ENCODE measurements at regions not wholly inside any gene's neighbourhood (a gene's known extent, or its start where the extent isn't known, plus 50 kb on each side); places are given as distances from the start of the nearest gene placed in this dataset.
"Not testable (repeated sequence)": the region's sequence is repeated elsewhere in the genome, so short reads cannot be mapped to it uniquely, and the experiment has no call there.

GRCh38 chr13:22916276-22916675 lies 264.5 kb upstream of the SGCG start:
- not testable (repeated sequence) for H3K4me1 Mint-ChIP-seq (ENCODE audit: low read depth); H3K36me3 Mint-ChIP-seq (ENCODE audit: low read depth); H3K4me3 Mint-ChIP-seq; H3K27ac Mint-ChIP-seq; H3K9me3 Mint-ChIP-seq
- peaks cover 28% of the 10 kb centered on the region for H3K27me3 Mint-ChIP-seq (ENCODE audit: low read depth)

GRCh38 chr13:22925881-22926747 lies 254.7 kb upstream of the SGCG start:
- no peaks in the 10 kb centered on the region for H3K9me3 Mint-ChIP-seq
- H3K36me3 Mint-ChIP-seq (ENCODE audit: low read depth), result no peaks in the 10 kb centered on the region
- no peaks in the 10 kb centered on the region for H3K4me1 Mint-ChIP-seq (ENCODE audit: low read depth)
- no peak overlapping the region for H3K27ac Mint-ChIP-seq
- peaks cover 32% of the 10 kb centered on the region for H3K27me3 Mint-ChIP-seq (ENCODE audit: low read depth)
- no peak overlapping the region for H3K4me3 Mint-ChIP-seq

DNA sequence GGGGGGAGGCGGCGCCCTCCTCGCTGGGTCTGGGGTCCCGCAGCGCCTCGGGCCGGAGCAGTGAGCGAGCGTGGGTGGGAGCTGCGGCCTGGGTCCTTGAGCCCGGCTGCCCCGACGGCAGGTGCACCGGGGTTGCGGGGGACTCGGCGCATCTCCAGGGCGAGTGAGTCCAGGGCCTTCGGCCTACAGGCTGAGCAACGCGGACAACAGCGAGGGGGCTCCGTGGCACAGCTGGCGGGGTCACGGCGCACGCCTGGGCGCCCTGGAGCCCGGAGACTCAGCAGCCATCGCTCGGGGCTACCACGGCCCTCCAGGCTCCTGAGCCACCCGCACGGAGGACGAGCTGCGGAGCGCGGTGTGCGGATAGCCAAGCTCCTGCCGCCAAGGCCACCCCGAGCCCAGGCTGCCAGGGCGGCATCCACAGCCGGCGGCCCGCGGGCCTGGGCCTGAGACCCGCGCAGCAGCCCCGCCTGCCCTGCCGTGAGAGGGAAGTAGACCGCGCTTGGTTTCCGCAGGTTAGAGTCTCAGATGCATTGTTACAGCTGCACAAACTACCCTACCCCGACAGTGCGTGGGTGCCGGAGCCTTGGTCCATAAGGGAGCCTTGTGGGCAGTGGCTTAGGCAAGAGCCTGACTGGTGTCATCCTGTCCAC lies 253.9 kb upstream of the SGCG start:
- H3K4me3 Mint-ChIP-seq, result no peak overlapping the region
- H3K27me3 Mint-ChIP-seq (ENCODE audit: low read depth), result peaks cover 32% of the 10 kb centered on the region
- no peak overlapping the region for H3K27ac Mint-ChIP-seq
- no peaks in the 10 kb centered on the region for H3K4me1 Mint-ChIP-seq (ENCODE audit: low read depth)
- no peaks in the 10 kb centered on the region for H3K36me3 Mint-ChIP-seq (ENCODE audit: low read depth)
- no peaks in the 10 kb centered on the region for H3K9me3 Mint-ChIP-seq

DNA sequence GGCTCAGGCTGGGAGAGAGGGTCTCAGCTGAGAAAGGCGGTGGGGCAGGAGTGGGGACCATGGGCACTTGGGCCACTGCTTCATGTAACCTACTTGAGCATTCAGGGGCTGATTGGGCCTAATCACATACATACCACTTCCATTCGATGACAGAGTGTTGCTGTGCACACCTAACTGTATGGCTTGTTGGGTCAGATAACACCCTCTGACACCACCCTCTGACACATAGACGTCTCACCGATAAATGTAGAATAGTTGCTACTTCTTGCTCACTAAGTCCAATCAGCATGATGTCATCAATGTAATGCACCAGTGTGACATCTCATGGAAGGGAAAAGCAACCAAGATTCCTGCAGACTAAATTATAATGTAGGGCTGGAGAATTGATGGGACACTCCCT lies 252.9 kb upstream of the SGCG start:
- not testable (repeated sequence) for H3K27ac Mint-ChIP-seq; H3K4me1 Mint-ChIP-seq (ENCODE audit: low read depth); H3K4me3 Mint-ChIP-seq; H3K36me3 Mint-ChIP-seq (ENCODE audit: low read depth); H3K9me3 Mint-ChIP-seq
- peaks cover 32% of the 10 kb centered on the region for H3K27me3 Mint-ChIP-seq (ENCODE audit: low read depth)

DNA sequence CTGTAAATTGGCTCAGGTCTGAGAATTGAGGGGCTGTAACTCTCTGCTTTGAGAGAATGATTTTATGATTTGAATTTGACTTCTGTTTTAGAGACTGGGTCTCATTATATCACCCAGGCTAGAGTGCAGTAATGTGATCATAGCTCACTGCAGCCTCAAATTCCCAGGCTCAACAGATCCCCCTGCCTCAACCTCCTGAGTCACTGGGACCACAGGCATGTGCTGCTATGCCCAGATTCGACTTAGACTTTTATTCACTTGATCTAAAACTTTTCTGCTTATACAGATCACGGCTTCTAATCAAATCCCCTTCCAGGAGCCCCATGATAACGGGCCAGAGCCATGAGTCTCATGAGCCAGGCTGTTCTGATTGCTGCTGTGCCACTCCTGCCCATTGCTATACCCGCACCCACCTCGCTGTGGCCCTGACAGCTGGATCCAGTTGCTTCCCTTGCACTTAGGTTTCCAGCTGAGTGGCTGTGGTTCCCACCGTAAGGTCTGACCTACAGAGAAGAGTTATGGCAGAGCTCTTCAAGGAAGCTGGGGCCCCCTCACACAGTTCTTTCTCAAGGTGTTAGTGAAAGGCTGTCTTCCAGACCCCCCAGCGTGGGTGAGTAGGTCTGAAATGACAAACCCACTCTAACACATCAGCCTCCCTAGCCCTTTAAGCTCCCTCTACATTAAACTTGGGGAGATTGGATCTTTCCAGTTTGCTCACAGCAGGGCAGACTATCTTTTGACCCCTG lies 251.2 kb upstream of the SGCG start:
- no peaks in the 10 kb centered on the region for H3K36me3 Mint-ChIP-seq (ENCODE audit: low read depth)
- H3K9me3 Mint-ChIP-seq, result no peaks in the 10 kb centered on the region
- no peak overlapping the region for H3K27ac Mint-ChIP-seq
- no peak overlapping the region for H3K4me3 Mint-ChIP-seq
- H3K4me1 Mint-ChIP-seq (ENCODE audit: low read depth), result no peaks in the 10 kb centered on the region
- H3K27me3 Mint-ChIP-seq (ENCODE audit: low read depth), result peaks cover 30% of the 10 kb centered on the region

DNA sequence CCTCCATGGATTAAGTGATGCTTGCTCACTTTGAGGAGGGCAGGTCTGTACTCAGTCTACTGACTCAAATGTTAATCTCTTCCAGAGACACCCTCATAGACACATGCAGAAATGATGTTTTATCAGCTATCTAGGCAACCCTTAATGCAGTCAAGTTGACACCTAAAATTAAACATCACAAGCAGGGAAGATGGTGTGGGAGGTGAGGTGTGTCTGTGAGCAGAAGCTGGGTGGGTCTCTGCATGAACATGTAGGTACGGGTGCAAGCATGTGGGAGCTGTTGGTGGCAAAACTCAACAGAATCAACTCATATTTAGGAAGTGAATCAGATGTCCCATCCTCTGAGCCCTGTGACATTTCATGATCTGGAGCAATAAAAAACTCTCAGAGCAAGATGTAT lies 249.2 kb upstream of the SGCG start:
- no peak overlapping the region for H3K27ac Mint-ChIP-seq
- no peaks in the 10 kb centered on the region for H3K4me1 Mint-ChIP-seq (ENCODE audit: low read depth)
- peaks cover 15% of the 10 kb centered on the region for H3K27me3 Mint-ChIP-seq (ENCODE audit: low read depth)
- H3K36me3 Mint-ChIP-seq (ENCODE audit: low read depth), result no peaks in the 10 kb centered on the region
- H3K9me3 Mint-ChIP-seq, result no peaks in the 10 kb centered on the region
- no peak overlapping the region for H3K4me3 Mint-ChIP-seq

GRCh38 chr13:22932632-22933412 lies 248.0 kb upstream of the SGCG start:
- not testable (repeated sequence) for H3K36me3 Mint-ChIP-seq (ENCODE audit: low read depth); H3K27ac Mint-ChIP-seq; H3K4me3 Mint-ChIP-seq; H3K9me3 Mint-ChIP-seq; H3K27me3 Mint-ChIP-seq (ENCODE audit: low read depth); H3K4me1 Mint-ChIP-seq (ENCODE audit: low read depth)

GRCh38 chr13:22933571-22934181 lies 247.1 kb upstream of the SGCG start:
- Mint-ChIP-seq H3K9me3 (no peaks in the 10 kb centered on the region), H3K4me1 (ENCODE audit: low read depth) (no peaks in the 10 kb centered on the region), H3K4me3 (no peak overlapping the region), H3K27ac (no peak overlapping the region), H3K27me3 (ENCODE audit: low read depth) (no peaks in the 10 kb centered on the region), H3K36me3 (ENCODE audit: low read depth) (no peaks in the 10 kb centered on the region)

- no peaks in the 10 kb centered on the region for H3K9me3 Mint-ChIP-seq
- H3K4me3 Mint-ChIP-seq, result no peak overlapping the region
- H3K36me3 Mint-ChIP-seq (ENCODE audit: low read depth), result no peaks in the 10 kb centered on the region
- H3K27ac Mint-ChIP-seq, result no peak overlapping the region
- H3K27me3 Mint-ChIP-seq (ENCODE audit: low read depth), result no peaks in the 10 kb centered on the region
- no peaks in the 10 kb centered on the region for H3K4me1 Mint-ChIP-seq (ENCODE audit: low read depth)
Observed at GRCh38 chr13:22934744-22935523, 245.8 kb upstream of the SGCG start.

GRCh38 chr13:22936228-22936627 lies 244.6 kb upstream of the SGCG start:
- H3K4me3 Mint-ChIP-seq, result no peak overlapping the region
- no peak overlapping the region for H3K27ac Mint-ChIP-seq
- H3K4me1 Mint-ChIP-seq (ENCODE audit: low read depth), result no peaks in the 10 kb centered on the region
- no peaks in the 10 kb centered on the region for H3K9me3 Mint-ChIP-seq
- no peaks in the 10 kb centered on the region for H3K27me3 Mint-ChIP-seq (ENCODE audit: low read depth)
- H3K36me3 Mint-ChIP-seq (ENCODE audit: low read depth), result no peaks in the 10 kb centered on the region

DNA sequence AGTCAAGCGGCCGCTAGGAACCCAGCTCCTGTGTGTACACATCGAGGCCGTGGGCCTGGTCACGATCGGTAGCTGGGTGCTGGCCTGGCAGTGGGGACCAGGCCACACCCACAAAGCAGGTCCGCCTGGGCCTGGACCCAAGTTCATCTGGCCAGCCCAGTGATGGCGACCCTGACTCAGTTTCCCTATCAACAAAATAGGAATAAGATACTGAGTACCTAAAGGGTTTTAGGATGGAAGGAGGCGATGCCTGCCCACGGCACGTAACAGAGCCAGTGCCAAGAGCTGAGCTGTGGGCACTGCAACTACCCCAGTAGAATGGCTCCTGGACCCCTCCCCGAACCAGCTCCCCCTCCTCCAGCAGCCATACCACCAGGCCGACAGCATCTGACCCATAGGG lies 243.5 kb upstream of the SGCG start:
- no peaks in the 10 kb centered on the region for H3K36me3 Mint-ChIP-seq (ENCODE audit: low read depth)
- H3K9me3 Mint-ChIP-seq, result no peaks in the 10 kb centered on the region
- H3K4me1 Mint-ChIP-seq (ENCODE audit: low read depth), result no peaks in the 10 kb centered on the region
- H3K4me3 Mint-ChIP-seq, result no peak overlapping the region
- no peaks in the 10 kb centered on the region for H3K27me3 Mint-ChIP-seq (ENCODE audit: low read depth)
- no peak overlapping the region for H3K27ac Mint-ChIP-seq

DNA sequence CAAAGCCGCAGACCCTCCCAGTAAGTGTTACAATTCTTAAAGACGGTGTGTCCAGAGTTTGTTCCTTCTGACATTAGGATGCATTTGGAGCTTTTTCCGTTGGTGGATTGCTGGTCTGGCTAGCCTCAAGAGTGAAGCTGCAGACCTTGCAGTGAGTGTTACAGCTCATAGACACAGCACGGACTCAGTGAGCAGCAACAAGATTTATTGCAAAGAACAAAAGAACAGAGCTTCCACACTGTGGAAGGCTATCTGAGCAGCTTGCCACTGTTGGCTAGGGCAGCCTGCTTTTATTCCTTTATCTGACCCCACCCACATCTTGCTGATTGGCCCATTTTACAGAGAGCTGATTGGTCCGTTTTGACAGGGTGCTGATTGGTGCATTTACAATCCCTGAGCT lies 242.8 kb upstream of the SGCG start:
- Mint-ChIP-seq H3K4me1 (ENCODE audit: low read depth) (no peaks in the 10 kb centered on the region), H3K4me3 (no peak overlapping the region), H3K9me3 (no peaks in the 10 kb centered on the region), H3K36me3 (ENCODE audit: low read depth) (no peaks in the 10 kb centered on the region), H3K27ac (no peak overlapping the region), H3K27me3 (ENCODE audit: low read depth) (no peaks in the 10 kb centered on the region)

DNA sequence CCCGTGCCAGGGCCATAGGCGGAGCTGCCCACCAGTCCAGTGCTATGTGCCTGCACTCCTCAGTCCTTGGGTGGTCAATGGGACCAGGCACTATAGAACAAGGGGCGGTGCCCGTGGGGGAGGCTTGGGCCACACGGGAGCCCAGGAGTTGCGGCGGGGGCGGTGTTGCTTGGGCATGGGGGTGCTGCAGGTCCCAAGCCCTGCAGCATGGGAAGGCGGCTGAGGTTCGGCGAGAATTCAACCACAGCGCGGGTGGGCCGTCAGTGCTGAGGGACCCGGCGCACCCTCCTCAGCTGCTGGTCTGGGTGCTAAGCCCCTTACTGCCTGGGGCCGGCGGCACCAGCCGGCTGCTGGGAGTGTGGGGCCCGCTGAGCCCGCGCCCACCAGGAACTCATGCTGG lies 242.2 kb upstream of the SGCG start:
- Mint-ChIP-seq H3K36me3 (ENCODE audit: low read depth) (no peaks in the 10 kb centered on the region), H3K9me3 (no peaks in the 10 kb centered on the region), H3K4me1 (ENCODE audit: low read depth) (no peaks in the 10 kb centered on the region), H3K27me3 (ENCODE audit: low read depth) (no peaks in the 10 kb centered on the region), H3K4me3 (no peak overlapping the region), H3K27ac (no peak overlapping the region)
